ENCODE measurements at regions not wholly inside any gene's neighbourhood (a gene's known extent, or its start where the extent isn't known, plus 50 kb on each side); places are given as distances from the start of the nearest gene placed in this dataset.

- TF ChIP-seq CTCF (IDR thresholded peaks at IDR 0.05; ENCODE audit: low read depth, low read length), result no peak
- TF ChIP-seq POLR2A (IDR thresholded peaks at IDR 0.05; ENCODE audit: extremely low read depth, insufficient read length), result no peak
- no peak for TF ChIP-seq MAX (IDR thresholded peaks at IDR 0.05; ENCODE audit: low read depth, low read length)
These were observed 120.8 kb downstream of the SOX1 start for GRCh38 chr13:112187527-112188297.
